IMR-90 (cell line): ENCODE measurements at regions not wholly inside any gene's neighbourhood (a gene's known extent, or its start where the extent isn't known, plus 50 kb on each side); places are given as distances from the start of the nearest gene placed in this dataset.
A peak's percentile ranks its signal among the peaks of the same experiment; 100 is the strongest.

ENCODE experiments used
- BHLHE40 ChIP-seq: fragments of 150-350 bp; IDR thresholded peaks from 2 replicates; pipeline ENCODE4 v1.6.1; 2016; ENCODE audit warnings: mild to moderate bottlenecking, low read depth, low read length
- CEBPB ChIP-seq: IDR thresholded peaks from 2 replicates; pipeline ENCODE4 v1.6.1; 2012; ENCODE audit warnings: low read depth, low read length, improper control_type of control experiment
- MAFK ChIP-seq: IDR thresholded peaks from 2 replicates; pipeline ENCODE4 v1.6.1; 2012; ENCODE audit warnings: low read depth, low read length, improper control_type of control experiment
- MXI1 ChIP-seq: IDR thresholded peaks from 2 replicates; pipeline ENCODE4 v1.6.1; 2012; ENCODE audit warnings: low read depth, mild to moderate bottlenecking, low read length, moderate library complexity, borderline replicate concordance
- POLR2A ChIP-seq: IDR thresholded peaks from 2 replicates; pipeline ENCODE4 v1.6.1; 2012; ENCODE audit warnings: mild to moderate bottlenecking, low read depth, low read length
- RCOR1 ChIP-seq: IDR thresholded peaks from 2 replicates; pipeline ENCODE4 v1.6.1; 2012; ENCODE audit warnings: mild to moderate bottlenecking, low read length, improper control_type of control experiment; ENCODE audit not compliant: insufficient replicate concordance
- TF ChIP-seq, protein P1 (sequence below): conservative IDR thresholded peaks from 2 replicates; pipeline ENCODE4 v1.5.1; 2012; ENCODE audit warnings: mild to moderate bottlenecking, low read depth, low read length, improper control_type of control experiment
- TF ChIP-seq, protein P2 (sequence below): fragments of 150-350 bp; IDR thresholded peaks from 2 replicates; pipeline ENCODE4 v1.6.1; 2016; ENCODE audit warnings: low read depth, mild to moderate bottlenecking, low read length, moderate library complexity, borderline replicate concordance

DNA sequence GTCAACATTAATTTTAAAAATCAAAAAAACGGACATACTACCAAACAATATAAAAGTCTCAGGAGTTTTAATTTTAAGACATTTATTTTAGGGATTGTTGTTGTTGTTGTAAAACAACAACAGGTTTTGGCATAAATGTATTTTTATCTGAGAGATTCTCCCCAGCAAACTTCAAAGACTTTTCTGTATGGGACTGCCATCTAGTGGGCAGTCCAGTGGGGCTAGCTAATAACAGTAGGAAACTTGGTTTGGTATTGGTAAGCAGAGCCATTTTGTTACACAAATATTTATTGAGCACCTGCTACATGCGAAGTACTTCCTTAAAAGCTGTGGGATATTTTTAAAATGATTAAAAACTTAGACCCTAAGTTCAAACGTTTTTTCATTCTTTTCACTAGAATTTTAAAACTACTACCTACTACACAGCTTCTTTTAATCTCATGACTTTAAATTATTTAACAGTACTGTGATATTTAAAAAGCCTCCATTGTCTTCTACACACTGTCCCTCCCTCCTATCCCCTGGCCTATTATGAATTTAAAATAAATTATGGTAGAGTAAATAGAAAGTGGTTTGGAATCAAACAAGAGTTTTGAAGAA is 1028.4 kb upstream of the INTU start:
- TF ChIP-seq RCOR1 (no peak), CEBPB (no peak), POLR2A (no peak), BHLHE40 (no peak), MXI1 (no peak), MAFK (no peak)
- TF ChIP-seq, protein P1, sequence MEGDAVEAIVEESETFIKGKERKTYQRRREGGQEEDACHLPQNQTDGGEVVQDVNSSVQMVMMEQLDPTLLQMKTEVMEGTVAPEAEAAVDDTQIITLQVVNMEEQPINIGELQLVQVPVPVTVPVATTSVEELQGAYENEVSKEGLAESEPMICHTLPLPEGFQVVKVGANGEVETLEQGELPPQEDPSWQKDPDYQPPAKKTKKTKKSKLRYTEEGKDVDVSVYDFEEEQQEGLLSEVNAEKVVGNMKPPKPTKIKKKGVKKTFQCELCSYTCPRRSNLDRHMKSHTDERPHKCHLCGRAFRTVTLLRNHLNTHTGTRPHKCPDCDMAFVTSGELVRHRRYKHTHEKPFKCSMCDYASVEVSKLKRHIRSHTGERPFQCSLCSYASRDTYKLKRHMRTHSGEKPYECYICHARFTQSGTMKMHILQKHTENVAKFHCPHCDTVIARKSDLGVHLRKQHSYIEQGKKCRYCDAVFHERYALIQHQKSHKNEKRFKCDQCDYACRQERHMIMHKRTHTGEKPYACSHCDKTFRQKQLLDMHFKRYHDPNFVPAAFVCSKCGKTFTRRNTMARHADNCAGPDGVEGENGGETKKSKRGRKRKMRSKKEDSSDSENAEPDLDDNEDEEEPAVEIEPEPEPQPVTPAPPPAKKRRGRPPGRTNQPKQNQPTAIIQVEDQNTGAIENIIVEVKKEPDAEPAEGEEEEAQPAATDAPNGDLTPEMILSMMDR, result peak; percentile 78
- TF ChIP-seq, protein P2, sequence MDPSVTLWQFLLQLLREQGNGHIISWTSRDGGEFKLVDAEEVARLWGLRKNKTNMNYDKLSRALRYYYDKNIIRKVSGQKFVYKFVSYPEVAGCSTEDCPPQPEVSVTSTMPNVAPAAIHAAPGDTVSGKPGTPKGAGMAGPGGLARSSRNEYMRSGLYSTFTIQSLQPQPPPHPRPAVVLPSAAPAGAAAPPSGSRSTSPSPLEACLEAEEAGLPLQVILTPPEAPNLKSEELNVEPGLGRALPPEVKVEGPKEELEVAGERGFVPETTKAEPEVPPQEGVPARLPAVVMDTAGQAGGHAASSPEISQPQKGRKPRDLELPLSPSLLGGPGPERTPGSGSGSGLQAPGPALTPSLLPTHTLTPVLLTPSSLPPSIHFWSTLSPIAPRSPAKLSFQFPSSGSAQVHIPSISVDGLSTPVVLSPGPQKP, result no peak
